IMR-90 (cell line): ENCODE measurements at regions not wholly inside any gene's neighbourhood (a gene's known extent, or its start where the extent isn't known, plus 50 kb on each side); places are given as distances from the start of the nearest gene placed in this dataset.

Experiments used
- ATAC-seq: fragments of 200-7000 bp; cut with Tn5 transposase; 2 replicates; pipeline ENCODE4 v1.9.1; 2020; ENCODE audit warnings: low read depth, mild to moderate bottlenecking, moderate library complexity
- BruUV-seq: library from RNA; stranded (reverse); fragments of 400-500 nt; replicated peaks from 2 replicates; lab custom pipeline; 2021; lab: Mats Ljungman, UMichigan
- CTCF ChIA-PET: fragments of 300-600 bp; formaldehyde crosslinking; extraction: SDS; loops from one replicate; lab custom pipeline; 2021; ENCODE audit warnings: antibody characterized with exemption; lab: Yijun Ruan, JAX
- POLR2A ChIA-PET: fragments of 300-600 bp; sonication (Branson Sonifier 250); formaldehyde crosslinking; loops from one replicate; lab custom pipeline; 2022; ENCODE audit warnings: antibody characterized with exemption; ENCODE audit not compliant: unreplicated experiment; lab: Charles Lee
- DNase-seq: peaks from one replicate; pipeline ENCODE4 v3.0.0; 2013
- H2AFZ ChIP-seq: replicated peaks from 2 replicates; pipeline ENCODE3; 2013; ENCODE audit warnings: low read length, mild to moderate bottlenecking; ENCODE audit not compliant: poor library complexity
- H2AK5ac ChIP-seq: 2 replicates; pipeline ENCODE4 v1.6.1; 2013; ENCODE audit warnings: low read depth, low read length, inconsistent platforms
- H2AK9ac ChIP-seq: replicated peaks from 2 replicates; pipeline ENCODE3; 2013; ENCODE audit warnings: mild to moderate bottlenecking, low read depth, low read length, moderate library complexity; ENCODE audit not compliant: poor library complexity
- H2BK120ac ChIP-seq: 2 replicates; pipeline ENCODE4 v1.6.1; 2013; ENCODE audit warnings: low read depth, low read length, inconsistent platforms
- H2BK15ac ChIP-seq: 3 replicates; pipeline ENCODE4 v1.6.1; 2013; ENCODE audit warnings: low read depth, low read length, inconsistent platforms
- H2BK20ac ChIP-seq: 2 replicates; pipeline ENCODE4 v1.6.1; 2013; ENCODE audit warnings: low read depth, mild to moderate bottlenecking, inconsistent platforms, low read length, moderate library complexity
- H2BK5ac ChIP-seq: 2 replicates; pipeline ENCODE4 v1.6.1; 2013; ENCODE audit warnings: mild to moderate bottlenecking, low read depth, low read length, inconsistent platforms; ENCODE audit not compliant: poor library complexity, severe bottlenecking
- H3K14ac ChIP-seq: replicated peaks from 2 replicates; pipeline ENCODE4 v1.6.1; 2013; ENCODE audit warnings: low read depth, low read length, inconsistent platforms
- H3K18ac ChIP-seq: 2 replicates; pipeline ENCODE4 v1.6.1; 2013; ENCODE audit warnings: low read depth, low read length, control low read depth
- H3K23ac ChIP-seq: 2 replicates; pipeline ENCODE4 v1.6.1; 2013; ENCODE audit warnings: low read depth, low read length, inconsistent platforms
- H3K27ac ChIP-seq: 2 replicates; pipeline ENCODE4 v1.5.1; 2013; ENCODE audit warnings: mild to moderate bottlenecking, control low read depth, low read length; ENCODE audit not compliant: insufficient read depth
- H3K27me3 ChIP-seq: 2 replicates; pipeline ENCODE4 v1.6.1; 2013; ENCODE audit warnings: low read length; ENCODE audit not compliant: control insufficient read depth, insufficient read depth
- H3K36me3 ChIP-seq: 2 replicates; pipeline ENCODE4 v1.6.1; 2013; ENCODE audit warnings: low read length, mixed read lengths; ENCODE audit not compliant: control insufficient read depth, insufficient read depth
- H3K4ac ChIP-seq: 2 replicates; pipeline ENCODE4 v1.6.1; 2013; ENCODE audit warnings: low read depth, low read length, inconsistent platforms
- H3K4me1 ChIP-seq: 2 replicates; pipeline ENCODE4 v1.6.1; 2013; ENCODE audit warnings: low read length, mixed read lengths; ENCODE audit not compliant: control insufficient read depth, insufficient read depth
- H3K4me2 ChIP-seq: 2 replicates; pipeline ENCODE4 v1.6.1; 2013; ENCODE audit warnings: low read depth, mild to moderate bottlenecking, control low read depth, low read length, moderate library complexity
- H3K4me3 ChIP-seq: 2 replicates; pipeline ENCODE4 v1.5.1; 2013; ENCODE audit warnings: low read depth, mild to moderate bottlenecking, control low read depth, low read length, moderate library complexity; ENCODE audit not compliant: insufficient read depth
- H3K56ac ChIP-seq: 2 replicates; pipeline ENCODE4 v1.6.1; 2013; ENCODE audit warnings: low read length, inconsistent platforms; ENCODE audit not compliant: insufficient read depth; ENCODE audit errors: extremely low read depth
- H3K79me1 ChIP-seq, 2 experiments: 2 replicates each; pipeline ENCODE4 v1.6.1; 2013; ENCODE audit warnings: low read length in 2 of 2, inconsistent platforms in 1 of 2, low read depth in 1 of 2
- H3K9ac ChIP-seq: 2 replicates; pipeline ENCODE4 v1.6.1; 2013; ENCODE audit warnings: low read depth, low read length, control low read depth
- H3K9me1 ChIP-seq: 2 replicates; pipeline ENCODE4 v1.6.1; 2013; ENCODE audit warnings: low read length, inconsistent platforms; ENCODE audit not compliant: insufficient read depth
- H3K9me3 ChIP-seq: 2 replicates; pipeline ENCODE4 v1.6.1; 2013; ENCODE audit warnings: low read length; ENCODE audit not compliant: control insufficient read depth, insufficient read depth
- H4K20me1 ChIP-seq: 2 replicates; pipeline ENCODE4 v1.6.1; 2013; ENCODE audit warnings: low read length, inconsistent platforms; ENCODE audit not compliant: insufficient read depth
- H4K5ac ChIP-seq: 2 replicates; pipeline ENCODE4 v1.6.1; 2013; ENCODE audit warnings: mild to moderate bottlenecking, low read depth, low read length, control low read depth
- H4K8ac ChIP-seq, 2 experiments: 2 replicates each; pipeline ENCODE4 v1.6.1; 2013; ENCODE audit warnings: low read depth in 2 of 2, low read length in 2 of 2, control low read depth in 1 of 2, inconsistent platforms in 1 of 2
- H4K91ac ChIP-seq: 2 replicates; pipeline ENCODE4 v1.6.1; 2013; ENCODE audit warnings: low read depth, low read length, inconsistent platforms; ENCODE audit not compliant: insufficient read depth
- CEBPB ChIP-seq: IDR thresholded peaks from 2 replicates; pipeline ENCODE4 v1.6.1; 2012; ENCODE audit warnings: low read depth, low read length, improper control_type of control experiment
- CHD1 ChIP-seq: IDR thresholded peaks from 2 replicates; pipeline ENCODE4 v1.6.1; 2012; ENCODE audit warnings: low read depth, low read length, improper control_type of control experiment
- ELK1 ChIP-seq: fragments of 150-350 bp; IDR thresholded peaks from 2 replicates; pipeline ENCODE4 v1.6.1; 2016; ENCODE audit warnings: low read depth, mild to moderate bottlenecking, low read length, moderate library complexity, borderline replicate concordance
- FOS ChIP-seq: fragments of 150-350 bp; IDR thresholded peaks from 2 replicates; pipeline ENCODE4 v1.6.1; 2016; ENCODE audit warnings: low read depth, low read length
- MAFK ChIP-seq: IDR thresholded peaks from 2 replicates; pipeline ENCODE4 v1.6.1; 2012; ENCODE audit warnings: low read depth, low read length, improper control_type of control experiment
- MAZ ChIP-seq: IDR thresholded peaks from 2 replicates; pipeline ENCODE4 v1.6.1; 2012; ENCODE audit warnings: low read depth, mild to moderate bottlenecking, low read length, improper control_type of control experiment, moderate library complexity, borderline replicate concordance
- MXI1 ChIP-seq: IDR thresholded peaks from 2 replicates; pipeline ENCODE4 v1.6.1; 2012; ENCODE audit warnings: low read depth, mild to moderate bottlenecking, low read length, moderate library complexity, borderline replicate concordance
- RCOR1 ChIP-seq: IDR thresholded peaks from 2 replicates; pipeline ENCODE4 v1.6.1; 2012; ENCODE audit warnings: mild to moderate bottlenecking, low read length, improper control_type of control experiment; ENCODE audit not compliant: insufficient replicate concordance
- RFX5 ChIP-seq: IDR thresholded peaks from 2 replicates; pipeline ENCODE4 v1.8.0; 2012; ENCODE audit warnings: low read depth, mild to moderate bottlenecking, low read length, moderate library complexity
- WGBS, 2 experiments: methylation state at CpG; one replicate each; pipeline versions ENCODE4 v1.1.5 to v1.1.7; 2013; ENCODE audit warnings: missing lambda C conversion rate in 2 of 2; ENCODE audit not compliant: insufficient read length in 1 of 2; ENCODE audit errors: extremely low coverage in 2 of 2; 5-methylcytosine and 5-hydroxymethylcytosine counted together
- dilution Hi-C: fragments of 300-500 bp; cut with HindIII; formaldehyde crosslinking; loops from one replicate; pipeline ENCODE4 v1.14.3; 2018; ENCODE audit warnings: low sequenced_read_pairs; ENCODE audit not compliant: unreplicated experiment
- in situ Hi-C: fragments of 300-500 bp; cut with MboI; formaldehyde crosslinking; loops from 3 replicates; pipeline ENCODE4 v1.14.3; 2019; ENCODE audit warnings: low sequenced_read_pairs, inconsistent platforms, mixed read lengths
- intact Hi-C: fragments of 100-400 bp; cut with micrococcal nuclease; formaldehyde crosslinking; loops from 2 replicates; pipeline ENCODE4 v1.10.0; 2022

GRCh38 chrX:110408949-110409588, 50.4 kb downstream of the RTL9 start:
- BruUV-seq = no TSS peak
- Histone ChIP-seq H3K9me3 (no peaks in the 10 kb centered on the region), H3K9me1 (peaks cover 8% of the 10 kb centered on the region; the same call in 1 of the 2 replicates), H2AK5ac (no peak overlapping the region; the same call in 1 of the 2 replicates), H2BK15ac (0 out of 3 replicates have a peak overlapping the region, but pooled peaks have one; percentile 12), H3K27ac (no peak overlapping the region; the same call in 1 of the 2 replicates), H4K20me1 (no peaks in the 10 kb centered on the region), H3K23ac (no peak overlapping the region), H2BK5ac (peak overlapping the region; percentile 53), H3K56ac (no peak overlapping the region), H3K36me3 (no peaks in the 10 kb centered on the region), H2BK20ac (peak overlapping the region; percentile 66; the same call in 1 of the 2 replicates), H2AFZ (peak overlapping the region; percentile 27), H3K9ac (no peak overlapping the region), H4K91ac (0 out of 2 replicates have a peak overlapping the region, but pooled peaks have one; percentile 53), H3K79me1 (no peaks in the 10 kb centered on the region), H3K18ac (no peak overlapping the region), H3K4ac (peak overlapping the region; percentile 57; the same call in 1 of the 2 replicates), H2BK120ac (peak overlapping the region; percentile 48; the same call in 1 of the 2 replicates), H2AK9ac (no peak overlapping the region), H3K14ac (no peak overlapping the region), H4K5ac (no peak overlapping the region; the same call in 1 of the 2 replicates), H3K4me1 (peaks cover 7% of the 10 kb centered on the region), H3K4me2 (no peak overlapping the region), H3K27me3 (peaks cover 4% of the 10 kb centered on the region; the same call in 1 of the 2 replicates), H4K8ac (peak overlapping the region; percentile 3 to 50; a peak in 1 of 4 replicates), H3K4me3 (no peak overlapping the region)
- intact Hi-C loops = loop anchor here (1.0 to 2.0 kb wide), 3 partner anchors 68 to 253 kb away; no protein-coding TSS in a partner anchor
- dilution Hi-C loops = no loop called here
- DNase-seq = peak; percentile 76
- in situ Hi-C loops = loop anchor here (25.0 kb wide), 2 partner anchors 497 to 697 kb away; no protein-coding TSS in a partner anchor
- ChIA-PET POLR2A (no interaction called here), CTCF (interaction anchor here (0.7 to 1.7 kb wide), 5 partner anchors 10 to 262 kb away, joined by 3 to 6 read pairs (median 4); no protein-coding TSS in a partner anchor)
- TF ChIP-seq MAFK = no peak
- TF ChIP-seq ELK1 = no peak
- TF ChIP-seq RFX5 = no peak
- TF ChIP-seq RCOR1 = no peak
- TF ChIP-seq CHD1 = no peak
- TF ChIP-seq MXI1 = no peak
- no peak for TF ChIP-seq MAZ
- no peak for TF ChIP-seq FOS
- no peak for TF ChIP-seq CEBPB
- WGBS, 2 experiments = 58% methylated on average over 6 of the region's 9 CpGs; no CpG with 5 or more reads in 1 of the 2 experiments
- no peak for ATAC-seq
